ENCODE measurements at regions not wholly inside any gene's neighbourhood (a gene's known extent, or its start where the extent isn't known, plus 50 kb on each side); places are given as distances from the start of the nearest gene placed in this dataset.

DNA sequence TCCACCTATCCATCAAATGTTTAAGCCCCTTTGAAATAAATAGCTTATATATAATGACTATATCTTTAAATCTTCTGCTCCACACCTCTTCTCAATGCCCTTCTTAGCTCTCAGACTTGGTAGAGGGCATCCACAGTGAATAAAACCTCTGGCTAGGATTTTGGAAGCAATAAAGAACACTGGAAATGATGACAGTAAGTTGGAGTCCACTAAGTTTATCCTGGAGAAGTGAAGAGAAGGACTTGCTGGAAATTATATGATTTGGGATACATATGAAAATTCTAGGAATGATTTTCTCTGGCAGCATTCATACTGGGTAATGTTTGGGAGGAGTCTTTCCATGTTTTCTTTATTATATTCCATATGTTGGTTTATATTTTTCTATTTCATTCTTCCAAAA lies 133.5 kb upstream of the KL start:
- TF ChIP-seq, protein P1, sequence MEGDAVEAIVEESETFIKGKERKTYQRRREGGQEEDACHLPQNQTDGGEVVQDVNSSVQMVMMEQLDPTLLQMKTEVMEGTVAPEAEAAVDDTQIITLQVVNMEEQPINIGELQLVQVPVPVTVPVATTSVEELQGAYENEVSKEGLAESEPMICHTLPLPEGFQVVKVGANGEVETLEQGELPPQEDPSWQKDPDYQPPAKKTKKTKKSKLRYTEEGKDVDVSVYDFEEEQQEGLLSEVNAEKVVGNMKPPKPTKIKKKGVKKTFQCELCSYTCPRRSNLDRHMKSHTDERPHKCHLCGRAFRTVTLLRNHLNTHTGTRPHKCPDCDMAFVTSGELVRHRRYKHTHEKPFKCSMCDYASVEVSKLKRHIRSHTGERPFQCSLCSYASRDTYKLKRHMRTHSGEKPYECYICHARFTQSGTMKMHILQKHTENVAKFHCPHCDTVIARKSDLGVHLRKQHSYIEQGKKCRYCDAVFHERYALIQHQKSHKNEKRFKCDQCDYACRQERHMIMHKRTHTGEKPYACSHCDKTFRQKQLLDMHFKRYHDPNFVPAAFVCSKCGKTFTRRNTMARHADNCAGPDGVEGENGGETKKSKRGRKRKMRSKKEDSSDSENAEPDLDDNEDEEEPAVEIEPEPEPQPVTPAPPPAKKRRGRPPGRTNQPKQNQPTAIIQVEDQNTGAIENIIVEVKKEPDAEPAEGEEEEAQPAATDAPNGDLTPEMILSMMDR (IDR thresholded peaks at IDR 0.05), result no peak
- TF ChIP-seq POLR2A (IDR thresholded peaks at IDR 0.05), result no peak
